Calu3 (cell line): ENCODE measurements at regions not wholly inside any gene's neighbourhood (a gene's known extent, or its start where the extent isn't known, plus 50 kb on each side); places are given as distances from the start of the nearest gene placed in this dataset.

Experiments
- BruUV-seq: library from RNA; stranded (reverse); fragments of 400-500 nt; replicated peaks from 2 replicates; lab custom pipeline; 2021; lab: Mats Ljungman, UMichigan
- CTCF ChIA-PET: fragments of 300-600 bp; sonication (Branson Sonifier 250); formaldehyde crosslinking; loops from one replicate; lab custom pipeline; 2022; ENCODE audit warnings: antibody characterized with exemption; lab: Charles Lee
- DNase-seq: peaks from one replicate; pipeline ENCODE4 v3.0.0; 2022
- H3K27ac Mint-ChIP-seq: one replicate; pipeline ENCODE4 v1.8.0; 2022; ENCODE audit warnings: mixed read lengths; ENCODE audit not compliant: unreplicated experiment
- H3K27me3 Mint-ChIP-seq: one replicate; pipeline ENCODE4 v1.8.0; 2022; ENCODE audit warnings: mixed read lengths; ENCODE audit not compliant: unreplicated experiment
- H3K36me3 Mint-ChIP-seq: one replicate; pipeline ENCODE4 v1.8.0; 2022; ENCODE audit warnings: mild to moderate bottlenecking, moderate library complexity, mixed read lengths; ENCODE audit not compliant: insufficient read depth, unreplicated experiment
- H3K4me1 Mint-ChIP-seq: one replicate; pipeline ENCODE4 v1.8.0; 2022; ENCODE audit warnings: mild to moderate bottlenecking, low read depth, mixed read lengths; ENCODE audit not compliant: unreplicated experiment
- H3K4me3 Mint-ChIP-seq: one replicate; pipeline ENCODE4 v1.8.0; 2022; ENCODE audit warnings: mild to moderate bottlenecking, low read depth, moderate library complexity, mixed read lengths; ENCODE audit not compliant: unreplicated experiment
- H3K9me3 Mint-ChIP-seq: one replicate; pipeline ENCODE4 v1.8.0; 2022; ENCODE audit warnings: low read depth, mixed read lengths; ENCODE audit not compliant: unreplicated experiment
- intact Hi-C: fragments of 100-400 bp; cut with micrococcal nuclease; formaldehyde crosslinking; loops from one replicate; pipeline ENCODE4 v1.10.0; 2022; ENCODE audit not compliant: unreplicated experiment
- TF ChIP-seq, protein P1 (sequence below): fragments of 200-600 bp; IDR thresholded peaks from one replicate; pipeline ENCODE4 v1.8.0; 2022; ENCODE audit warnings: antibody characterized with exemption; ENCODE audit not compliant: unreplicated experiment

- H3K36me3 Mint-ChIP-seq: no peaks in the 10 kb centered on the region
- no peak overlapping the region for H3K4me3 Mint-ChIP-seq
- peaks cover 2% of the 10 kb centered on the region for H3K9me3 Mint-ChIP-seq
- no peak overlapping the region for H3K27ac Mint-ChIP-seq
- no peaks in the 10 kb centered on the region for H3K27me3 Mint-ChIP-seq
- CTCF ChIA-PET: no interaction called here
- intact Hi-C loops: no loop called here
- BruUV-seq: no TSS peak
- TF ChIP-seq, protein P1, sequence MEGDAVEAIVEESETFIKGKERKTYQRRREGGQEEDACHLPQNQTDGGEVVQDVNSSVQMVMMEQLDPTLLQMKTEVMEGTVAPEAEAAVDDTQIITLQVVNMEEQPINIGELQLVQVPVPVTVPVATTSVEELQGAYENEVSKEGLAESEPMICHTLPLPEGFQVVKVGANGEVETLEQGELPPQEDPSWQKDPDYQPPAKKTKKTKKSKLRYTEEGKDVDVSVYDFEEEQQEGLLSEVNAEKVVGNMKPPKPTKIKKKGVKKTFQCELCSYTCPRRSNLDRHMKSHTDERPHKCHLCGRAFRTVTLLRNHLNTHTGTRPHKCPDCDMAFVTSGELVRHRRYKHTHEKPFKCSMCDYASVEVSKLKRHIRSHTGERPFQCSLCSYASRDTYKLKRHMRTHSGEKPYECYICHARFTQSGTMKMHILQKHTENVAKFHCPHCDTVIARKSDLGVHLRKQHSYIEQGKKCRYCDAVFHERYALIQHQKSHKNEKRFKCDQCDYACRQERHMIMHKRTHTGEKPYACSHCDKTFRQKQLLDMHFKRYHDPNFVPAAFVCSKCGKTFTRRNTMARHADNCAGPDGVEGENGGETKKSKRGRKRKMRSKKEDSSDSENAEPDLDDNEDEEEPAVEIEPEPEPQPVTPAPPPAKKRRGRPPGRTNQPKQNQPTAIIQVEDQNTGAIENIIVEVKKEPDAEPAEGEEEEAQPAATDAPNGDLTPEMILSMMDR: no peak
- peaks cover 12% of the 10 kb centered on the region for H3K4me1 Mint-ChIP-seq
- no peak for DNase-seq
Measured at GRCh38 chr4:177080388-177080787, 229.3 kb upstream of the NEIL3 start.

DNA sequence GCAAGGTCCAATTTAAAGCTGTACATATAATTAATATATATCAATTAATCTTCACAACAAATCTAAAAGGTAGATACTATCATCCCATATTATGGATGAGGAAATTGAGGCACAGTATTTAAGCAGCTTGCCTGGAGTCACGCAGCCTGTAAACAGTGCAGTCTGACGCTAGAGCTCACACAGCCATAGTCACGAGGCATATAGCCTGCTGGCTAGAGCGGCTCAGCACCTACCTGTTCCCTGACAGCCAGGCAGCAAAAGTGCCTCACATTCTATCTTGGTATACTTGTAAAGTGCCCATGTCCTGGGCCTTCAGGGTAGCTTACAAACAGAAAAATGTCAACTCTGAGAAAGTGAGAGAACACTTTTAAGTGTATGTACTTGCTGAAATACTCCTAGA is 222.6 kb upstream of the NEIL3 start:
- no peaks in the 10 kb centered on the region for H3K9me3 Mint-ChIP-seq
- H3K27ac Mint-ChIP-seq: no peak overlapping the region
- H3K4me3 Mint-ChIP-seq: no peak overlapping the region
- TF ChIP-seq, protein P1: no peak
- H3K27me3 Mint-ChIP-seq: no peaks in the 10 kb centered on the region
- no TSS peak for BruUV-seq
- intact Hi-C loops: no loop called here
- H3K4me1 Mint-ChIP-seq: no peaks in the 10 kb centered on the region
- H3K36me3 Mint-ChIP-seq: no peaks in the 10 kb centered on the region
- CTCF ChIA-PET: no interaction called here
- DNase-seq: no peak

- H3K27me3 Mint-ChIP-seq: no peaks in the 10 kb centered on the region
- no peak for DNase-seq
- no peak overlapping the region for H3K4me3 Mint-ChIP-seq
- TF ChIP-seq, protein P1: no peak
- CTCF ChIA-PET: no interaction called here
- H3K27ac Mint-ChIP-seq: no peak overlapping the region
- intact Hi-C loops: no loop called here
- no peaks in the 10 kb centered on the region for H3K4me1 Mint-ChIP-seq
- no TSS peak for BruUV-seq
- H3K9me3 Mint-ChIP-seq: no peaks in the 10 kb centered on the region
- H3K36me3 Mint-ChIP-seq: no peaks in the 10 kb centered on the region
Measured at GRCh38 chr4:177087499-177087898, 222.2 kb upstream of the NEIL3 start.

DNA sequence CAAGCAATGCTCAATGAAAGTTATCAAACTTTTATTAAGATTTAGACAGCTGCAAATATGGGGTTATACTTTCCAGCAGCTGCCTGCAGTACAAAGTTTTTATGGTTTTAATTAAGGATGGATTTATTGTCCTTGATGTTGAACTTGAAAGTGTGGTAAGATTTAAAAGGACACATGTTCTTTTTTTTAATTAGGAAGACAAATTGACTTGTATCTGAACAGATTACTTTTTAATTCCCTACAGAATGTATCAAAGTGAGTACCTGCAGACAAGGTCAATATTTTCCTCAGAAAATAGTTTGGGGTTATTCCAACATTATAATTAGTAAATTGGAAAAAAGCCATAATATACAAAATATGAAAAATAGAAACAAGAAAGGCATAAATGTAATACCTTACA is 218.2 kb upstream of the NEIL3 start:
- Mint-ChIP-seq H3K9me3 (no peaks in the 10 kb centered on the region), H3K4me1 (no peaks in the 10 kb centered on the region), H3K36me3 (no peaks in the 10 kb centered on the region), H3K27ac (no peak overlapping the region), H3K4me3 (no peak overlapping the region), H3K27me3 (no peaks in the 10 kb centered on the region)
- DNase-seq: no peak
- BruUV-seq: no TSS peak
- CTCF ChIA-PET: no interaction called here
- TF ChIP-seq, protein P1: no peak
- intact Hi-C loops: no loop called here
